Mesenteric fat pad (tissue), 1 donor: ENCODE measurements at regions not wholly inside any gene's neighbourhood (a gene's known extent, or its start where the extent isn't known, plus 50 kb on each side); places are given as distances from the start of the nearest gene placed in this dataset.

Experiments used
- DNase-seq: peaks from one replicate; pipeline ENCODE4 v3.0.0-alpha.2; 2020; ENCODE audit warnings: low spot score
- donor health status: DM: yes; HTN: yes; CAD: no.

DNA sequence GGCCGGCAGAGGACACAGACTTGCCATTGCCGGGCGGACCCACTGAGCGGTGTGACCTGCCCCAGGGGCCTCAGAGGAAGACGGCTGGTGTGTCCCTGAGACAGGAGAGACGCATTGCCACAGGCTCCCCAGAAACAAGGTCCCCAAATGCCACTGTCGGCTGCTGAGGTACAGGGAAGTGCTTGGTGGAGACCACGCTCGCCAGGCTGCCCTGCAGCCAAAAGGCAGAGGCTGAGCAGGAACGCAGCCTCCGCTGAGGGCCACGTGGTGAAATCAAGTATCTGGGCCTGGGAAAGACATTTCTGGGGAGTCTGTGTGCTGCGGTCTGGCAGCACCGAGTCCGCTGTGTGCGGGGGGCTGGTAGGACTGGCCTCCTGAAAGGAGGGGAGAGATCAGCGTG is 794.9 kb downstream of the BRD1 start:
- no peak for DNase-seq

DNA sequence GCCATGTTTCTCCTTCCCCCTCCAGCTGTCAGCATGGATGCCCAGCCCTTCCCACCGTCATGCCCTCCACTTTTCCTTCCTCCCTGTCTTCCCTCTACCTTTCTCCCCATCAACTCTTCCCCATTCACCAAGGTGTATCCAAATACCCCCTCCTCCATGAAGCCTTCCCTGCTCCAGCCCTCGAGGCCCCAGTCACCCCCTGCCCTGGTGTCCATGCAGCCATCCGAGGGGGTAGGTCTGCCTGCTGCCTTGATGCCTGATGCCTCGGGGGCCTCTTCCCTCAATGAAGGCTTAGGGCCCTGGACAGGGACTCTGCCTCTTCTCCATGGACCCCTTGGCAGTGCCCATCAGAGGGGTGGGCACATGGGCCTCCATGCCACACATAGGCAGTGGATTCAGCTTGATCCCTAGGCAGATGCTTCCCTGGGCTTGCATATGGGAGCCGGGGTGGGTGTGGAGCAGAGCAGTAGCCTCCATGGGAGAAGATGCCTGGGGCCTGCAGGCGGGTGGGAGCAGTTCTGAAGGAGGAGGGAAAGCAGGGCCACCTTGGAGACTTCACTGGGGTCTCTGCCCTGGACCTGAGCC is 795.8 kb downstream of the BRD1 start:
- DNase-seq: no peak

GRCh38 chr22:49028111-49028510 is 799.6 kb downstream of the BRD1 start:
- no peak for DNase-seq

- DNase-seq: no peak
Observed at GRCh38 chr22:49027368-49027670, 800.4 kb downstream of the BRD1 start.

GRCh38 chr22:49026494-49027367 is 800.9 kb downstream of the BRD1 start:
- DNase-seq: no peak

DNA sequence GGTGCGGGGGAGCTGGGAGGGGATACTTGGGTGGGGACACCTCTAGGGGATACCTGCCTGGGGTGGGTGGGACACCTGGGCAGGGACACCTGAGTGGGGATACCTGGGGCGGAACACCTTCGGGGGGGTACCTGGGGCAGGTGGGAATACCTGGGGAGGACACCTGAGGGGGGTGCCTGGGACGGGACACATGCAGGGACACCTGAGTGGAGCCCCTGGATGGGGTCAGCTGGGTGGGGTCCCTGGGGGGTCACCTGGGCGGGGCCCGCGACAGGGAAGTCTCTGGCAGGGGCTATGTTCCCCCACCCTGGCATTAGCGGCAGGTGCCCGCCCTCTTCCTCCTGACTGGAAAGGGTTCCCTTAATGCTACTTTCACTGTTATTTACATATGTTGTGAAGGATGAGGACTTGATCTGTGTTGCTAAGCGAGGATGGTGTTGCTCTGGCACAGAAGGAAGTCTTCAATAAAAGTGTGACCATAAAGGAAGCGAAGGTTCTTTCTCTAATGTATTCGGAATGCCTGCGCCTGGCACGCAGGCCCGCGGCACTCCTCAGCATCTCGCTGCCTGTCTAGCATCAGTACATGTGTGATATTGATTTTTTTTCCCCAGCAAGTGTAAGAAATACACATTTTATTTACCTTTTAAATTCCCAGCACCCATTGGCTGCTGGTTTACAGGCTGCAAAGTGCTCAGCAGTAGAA is 801.7 kb downstream of the BRD1 start:
- DNase-seq: no peak

- no peak for DNase-seq
Observed at GRCh38 chr22:49024775-49025440, 802.8 kb downstream of the BRD1 start.

DNA sequence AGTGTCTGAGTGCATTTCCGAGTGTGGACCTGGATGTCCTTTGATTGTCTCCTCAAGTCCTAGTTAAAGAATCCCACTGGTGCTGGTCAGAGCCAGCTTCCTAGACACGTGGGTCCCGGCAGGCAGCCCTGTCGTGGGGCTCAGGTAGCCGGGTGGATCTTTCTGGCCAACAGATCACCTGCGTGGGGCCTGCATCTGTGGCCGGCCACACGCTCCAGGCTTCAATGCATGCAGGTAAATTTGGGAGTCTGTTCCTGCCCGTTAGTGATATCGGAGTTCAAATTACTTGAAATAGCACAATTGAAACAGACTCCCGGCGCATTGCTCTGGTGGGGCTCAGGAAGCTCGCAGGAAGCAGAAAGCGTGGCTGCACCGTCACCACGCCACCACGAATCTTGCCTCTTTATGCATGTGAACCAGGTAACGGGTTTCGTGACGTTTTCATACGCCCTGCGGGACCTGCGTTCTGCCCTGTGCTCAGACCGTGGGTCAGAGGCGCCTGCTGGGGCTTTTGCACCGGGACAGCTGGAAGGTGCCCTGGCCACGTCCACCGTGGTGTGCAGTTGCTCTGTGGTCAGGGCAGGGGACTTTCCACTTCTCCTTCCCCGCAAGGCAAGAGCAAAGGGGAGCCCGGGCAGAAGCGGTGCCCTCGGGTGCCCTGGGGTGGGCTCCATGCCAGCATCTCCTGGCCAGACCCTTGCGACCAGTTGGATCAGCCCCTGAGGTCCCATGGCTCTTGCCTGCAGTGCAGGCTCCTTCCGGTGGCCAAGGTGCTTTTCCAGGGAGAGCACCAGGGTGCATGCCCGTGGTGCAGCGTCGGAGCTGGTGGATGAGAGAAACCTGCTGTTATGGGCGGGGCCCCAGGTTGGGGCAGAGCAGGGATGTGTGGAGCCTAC is 803.5 kb downstream of the BRD1 start:
- DNase-seq: no peak

DNA sequence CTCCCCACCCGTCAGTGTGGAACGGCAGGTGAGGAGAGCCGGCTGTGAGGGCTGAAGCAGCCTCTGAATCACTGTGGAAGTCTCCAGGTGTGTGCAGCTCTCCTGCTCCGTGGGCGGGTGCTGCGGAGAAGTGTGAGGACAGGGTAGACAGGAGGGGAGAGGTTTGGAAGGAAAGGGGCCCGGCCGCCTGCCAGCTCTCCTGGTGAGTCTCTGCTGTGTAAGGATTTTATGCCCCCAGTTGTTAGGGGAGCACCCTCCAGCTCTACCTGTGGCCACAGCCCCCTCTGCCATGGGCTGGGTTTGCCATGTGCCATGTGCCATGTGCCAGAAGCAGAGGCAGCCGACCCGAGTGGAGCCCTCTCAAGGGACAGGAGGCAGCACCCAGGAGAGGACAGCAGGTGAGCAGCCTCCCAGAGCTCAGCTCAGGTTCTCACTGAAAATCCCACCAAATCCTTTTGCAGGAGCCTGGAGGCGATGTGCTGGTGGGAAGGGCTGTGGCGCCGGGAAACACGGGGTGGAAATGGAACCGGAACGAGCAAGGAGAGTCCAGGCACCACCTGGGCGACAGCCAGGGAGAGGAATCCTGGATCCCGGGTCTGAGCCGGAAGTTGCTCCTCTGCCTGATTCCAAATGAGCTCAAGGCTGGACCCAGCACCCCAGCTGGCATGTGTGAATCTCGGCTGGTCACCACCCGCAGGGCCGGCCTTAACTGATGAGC is 804.4 kb downstream of the BRD1 start:
- peak; percentile 60 for DNase-seq

- peak; percentile 82 for DNase-seq
Observed at GRCh38 chr22:49022816-49023160, 804.9 kb downstream of the BRD1 start.

DNA sequence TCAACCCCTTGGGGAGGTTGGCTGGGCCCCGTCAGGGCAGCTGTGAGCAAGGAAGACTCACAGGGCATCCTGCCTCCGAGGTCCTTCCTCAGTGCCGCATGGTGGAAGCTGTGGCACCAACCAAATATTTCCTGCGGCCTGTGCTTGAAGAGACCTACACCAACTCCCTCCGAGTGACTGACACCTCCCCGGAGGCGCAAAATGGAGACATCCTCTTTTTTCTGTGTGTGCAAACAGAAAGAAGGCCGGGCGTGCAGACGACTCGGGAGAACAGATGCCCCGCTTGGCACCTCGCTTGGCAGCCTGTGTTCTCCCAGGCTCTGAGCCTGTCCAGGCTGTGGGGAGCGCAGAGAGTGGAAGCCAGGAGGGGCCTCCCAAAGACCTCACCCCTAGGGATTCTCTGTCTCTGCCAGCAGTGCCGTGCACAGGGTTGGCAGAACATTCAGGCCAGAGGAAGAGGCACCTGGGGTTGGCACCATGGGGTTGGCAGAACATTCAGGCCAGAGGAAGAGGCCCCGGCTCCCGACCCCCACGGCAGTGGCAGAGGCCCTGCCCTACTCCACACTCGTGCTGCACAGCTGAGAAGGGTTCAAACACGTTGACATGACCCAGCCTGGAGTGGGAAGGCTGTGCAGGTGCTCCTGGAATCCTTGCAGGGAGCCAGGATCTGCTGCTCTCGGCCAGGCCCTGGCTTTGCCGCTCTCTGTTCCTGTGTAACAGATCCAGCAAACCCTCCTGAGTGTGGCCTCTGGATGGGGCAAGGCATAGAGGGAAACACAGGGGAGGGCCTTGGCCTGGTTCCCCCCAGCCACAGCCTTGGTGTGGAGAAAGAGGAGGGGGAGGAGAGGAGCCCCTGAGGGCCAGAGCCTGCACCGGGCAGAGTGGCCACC is 805.5 kb downstream of the BRD1 start:
- DNase-seq: peak; percentile 67

DNA sequence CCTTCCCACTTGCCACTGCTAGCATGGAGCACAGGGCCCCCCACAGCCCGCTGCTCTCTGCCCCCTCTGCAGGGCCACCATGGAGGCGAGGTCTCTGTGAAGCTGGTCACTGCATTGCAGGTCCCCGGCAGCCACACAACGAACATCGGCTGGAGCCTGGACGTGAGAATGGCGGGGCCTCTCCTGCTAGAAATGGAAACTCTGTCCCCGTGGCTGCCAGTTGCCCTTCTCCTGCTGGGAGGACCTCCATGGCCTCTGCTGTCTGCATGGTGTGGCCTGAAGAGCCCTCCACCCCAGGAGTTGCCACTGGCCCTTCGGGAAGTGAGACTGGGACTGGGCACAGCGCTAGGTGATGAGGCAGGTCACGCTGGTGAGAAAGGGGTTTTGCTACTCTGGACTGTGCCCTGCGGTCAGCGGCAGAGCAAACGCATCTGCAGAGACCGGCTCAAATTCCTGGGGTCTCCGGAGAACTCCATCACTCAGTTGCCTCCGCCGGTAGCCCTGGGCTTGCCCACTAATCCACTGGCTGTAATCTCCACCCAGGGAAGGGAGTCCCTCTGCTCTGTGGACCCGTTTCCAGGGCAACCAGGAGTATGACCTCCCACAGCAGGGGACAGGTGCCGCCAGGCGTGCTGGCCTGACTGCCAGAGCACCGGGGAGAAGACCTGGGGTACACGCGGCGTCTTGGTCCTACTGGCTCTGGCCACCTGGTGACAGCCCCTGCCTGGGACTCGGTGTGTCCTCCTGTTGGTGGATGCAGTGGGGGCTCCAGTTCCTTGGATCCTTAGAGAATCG is 806.3 kb downstream of the BRD1 start:
- peak; percentile 82 for DNase-seq

DNA sequence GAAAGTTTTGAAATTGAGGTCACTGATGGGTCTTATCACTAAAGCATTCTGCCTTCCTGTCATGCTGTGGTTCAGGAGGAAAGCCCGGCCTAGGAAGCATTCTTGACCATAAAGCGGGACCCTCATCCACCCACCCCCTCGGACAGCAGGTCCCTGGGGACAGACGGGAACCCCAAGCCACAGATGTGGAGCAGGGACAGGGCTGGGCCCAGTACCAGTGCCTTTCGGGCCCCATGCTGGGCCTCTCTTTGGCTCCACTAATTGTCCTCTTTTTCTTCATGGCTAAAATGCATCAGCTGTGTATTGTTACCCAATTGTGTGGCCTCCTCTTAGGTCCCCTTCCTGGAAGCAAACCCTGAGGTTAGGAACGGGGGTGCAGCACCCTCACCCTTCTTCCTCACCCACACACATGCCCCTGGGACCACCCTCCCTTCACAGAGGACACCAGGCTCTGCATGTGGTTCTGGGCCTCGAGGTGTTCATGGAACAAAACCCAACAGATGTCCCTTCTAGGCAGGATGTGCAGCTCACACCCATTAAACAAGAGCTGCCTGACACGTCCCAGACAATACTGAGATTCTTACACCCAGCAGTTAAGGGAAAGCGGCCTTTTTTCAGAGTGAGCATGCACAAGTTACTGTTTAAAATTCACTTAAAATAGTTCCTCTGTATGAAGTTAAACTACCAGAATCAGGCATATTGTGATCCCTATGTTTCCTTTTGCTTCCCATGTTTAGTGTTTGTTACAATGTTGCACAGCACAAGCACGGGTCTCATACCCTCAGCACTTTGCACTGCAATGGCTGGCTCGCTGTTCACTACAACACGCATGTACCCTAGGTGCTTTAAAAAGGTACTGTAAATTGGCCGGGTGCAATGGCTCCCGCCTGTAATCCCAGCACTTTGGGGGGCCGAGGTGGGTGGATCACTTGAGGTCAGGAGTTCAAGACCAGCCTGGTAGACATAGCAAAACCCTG is 807.6 kb downstream of the BRD1 start:
- peak; percentile 59 for DNase-seq

- peak; percentile 81 for DNase-seq
Observed at GRCh38 chr22:49018601-49019000, 809.1 kb downstream of the BRD1 start.

DNA sequence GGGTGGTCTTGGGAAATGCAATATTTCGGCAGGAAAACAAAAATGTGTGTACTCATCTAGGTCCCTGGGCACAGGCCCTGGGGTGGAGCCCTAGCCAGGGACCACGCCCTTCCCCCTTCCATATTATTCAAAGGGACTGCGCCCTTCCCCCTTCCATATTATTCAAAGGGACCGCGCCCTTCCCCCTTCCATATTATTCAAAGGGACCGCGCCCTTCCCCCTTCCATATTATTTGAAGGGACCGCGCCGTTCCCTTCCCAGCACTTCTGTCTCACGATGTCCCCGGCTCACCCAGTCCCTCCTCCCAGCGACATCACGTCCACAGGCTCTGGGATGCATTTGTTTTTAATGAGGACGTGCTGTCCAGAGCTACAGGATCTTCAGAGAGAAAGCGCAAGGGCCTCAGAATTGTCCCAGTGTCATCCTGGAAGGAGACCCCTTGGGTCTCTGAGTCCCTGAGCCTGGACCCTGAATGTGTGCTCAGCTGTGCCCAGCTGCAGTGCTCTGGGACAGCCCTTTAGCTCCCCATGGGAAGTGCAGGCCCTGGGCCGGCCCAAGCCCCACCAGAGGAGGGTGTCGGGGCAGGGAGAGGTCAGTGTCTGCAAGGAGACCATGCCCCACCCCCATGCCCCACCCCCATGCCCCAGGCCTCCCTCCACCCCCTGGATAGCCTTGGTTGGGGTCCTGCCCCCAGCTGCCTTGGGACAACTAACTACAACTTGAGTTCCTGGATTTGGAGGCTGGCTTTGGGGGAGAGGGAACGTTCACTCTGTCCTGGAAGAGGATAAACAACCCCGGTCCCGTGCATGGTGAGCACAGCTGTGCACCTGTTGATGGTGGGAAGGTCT is 810.0 kb downstream of the BRD1 start:
- peak; percentile 79 for DNase-seq

GRCh38 chr22:49016909-49017481 is 810.7 kb downstream of the BRD1 start:
- DNase-seq: no peak
